C4-2B (cell line): ENCODE measurements at regions not wholly inside any gene's neighbourhood (a gene's known extent, or its start where the extent isn't known, plus 50 kb on each side); places are given as distances from the start of the nearest gene placed in this dataset.

ENCODE experiments used
- ZFX ChIP-seq: fragments of 450-650 bp; IDR thresholded peaks from 2 replicates; pipeline ENCODE4 v1.6.1; 2017
- TF ChIP-seq, protein P1 (sequence below): fragments of 450-650 bp; conservative IDR thresholded peaks from 2 replicates; pipeline ENCODE4 v1.5.1; 2017; ENCODE audit warnings: mild to moderate bottlenecking

DNA sequence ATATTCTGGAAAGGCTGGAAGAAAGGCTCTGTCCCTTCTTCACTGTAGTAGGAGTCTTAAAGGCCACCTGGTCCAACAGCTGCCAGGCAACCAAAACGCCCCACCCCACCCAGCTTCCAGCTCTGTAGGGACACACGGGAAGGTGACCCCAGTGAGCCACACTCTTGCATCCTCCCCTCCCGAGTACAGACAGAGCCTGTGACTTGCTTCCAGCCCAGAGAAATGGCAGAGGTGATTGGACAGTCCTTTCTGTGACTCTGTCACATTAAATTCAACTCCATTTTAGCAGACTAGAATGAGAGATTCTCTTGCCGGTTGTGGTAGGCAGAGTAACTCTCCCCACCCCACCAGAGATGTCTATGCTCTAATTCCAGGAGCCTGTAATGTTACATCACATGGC is 226.2 kb upstream of the ARID1B start:
- TF ChIP-seq, protein P1, sequence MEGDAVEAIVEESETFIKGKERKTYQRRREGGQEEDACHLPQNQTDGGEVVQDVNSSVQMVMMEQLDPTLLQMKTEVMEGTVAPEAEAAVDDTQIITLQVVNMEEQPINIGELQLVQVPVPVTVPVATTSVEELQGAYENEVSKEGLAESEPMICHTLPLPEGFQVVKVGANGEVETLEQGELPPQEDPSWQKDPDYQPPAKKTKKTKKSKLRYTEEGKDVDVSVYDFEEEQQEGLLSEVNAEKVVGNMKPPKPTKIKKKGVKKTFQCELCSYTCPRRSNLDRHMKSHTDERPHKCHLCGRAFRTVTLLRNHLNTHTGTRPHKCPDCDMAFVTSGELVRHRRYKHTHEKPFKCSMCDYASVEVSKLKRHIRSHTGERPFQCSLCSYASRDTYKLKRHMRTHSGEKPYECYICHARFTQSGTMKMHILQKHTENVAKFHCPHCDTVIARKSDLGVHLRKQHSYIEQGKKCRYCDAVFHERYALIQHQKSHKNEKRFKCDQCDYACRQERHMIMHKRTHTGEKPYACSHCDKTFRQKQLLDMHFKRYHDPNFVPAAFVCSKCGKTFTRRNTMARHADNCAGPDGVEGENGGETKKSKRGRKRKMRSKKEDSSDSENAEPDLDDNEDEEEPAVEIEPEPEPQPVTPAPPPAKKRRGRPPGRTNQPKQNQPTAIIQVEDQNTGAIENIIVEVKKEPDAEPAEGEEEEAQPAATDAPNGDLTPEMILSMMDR: no peak
- TF ChIP-seq ZFX: no peak
